Uterus (tissue), 2 donors: ENCODE measurements at regions not wholly inside any gene's neighbourhood (a gene's known extent, or its start where the extent isn't known, plus 50 kb on each side); places are given as distances from the start of the nearest gene placed in this dataset.

Source experiments
- POLR2A ChIP-seq, 2 donors: fragments of 450-650 bp; IDR thresholded peaks; one replicate each; pipeline ENCODE4 v1.6.1; 2016; ENCODE audit warnings: antibody characterized with exemption in 2 of 2, mild to moderate bottlenecking in 1 of 2, moderate library complexity in 1 of 2
- TF ChIP-seq, protein P1 (sequence below), 4 experiments: fragments of 200-600 bp in 2 of 4; fragments of 450-650 bp in 2 of 4; sonication (generic) in 2 of 4; IDR thresholded peaks; one replicate each; pipeline ENCODE4 v1.5.1; 2016 to 2019; ENCODE audit warnings: antibody characterized with exemption in 4 of 4, mild to moderate bottlenecking in 2 of 4, moderate library complexity in 1 of 4

DNA sequence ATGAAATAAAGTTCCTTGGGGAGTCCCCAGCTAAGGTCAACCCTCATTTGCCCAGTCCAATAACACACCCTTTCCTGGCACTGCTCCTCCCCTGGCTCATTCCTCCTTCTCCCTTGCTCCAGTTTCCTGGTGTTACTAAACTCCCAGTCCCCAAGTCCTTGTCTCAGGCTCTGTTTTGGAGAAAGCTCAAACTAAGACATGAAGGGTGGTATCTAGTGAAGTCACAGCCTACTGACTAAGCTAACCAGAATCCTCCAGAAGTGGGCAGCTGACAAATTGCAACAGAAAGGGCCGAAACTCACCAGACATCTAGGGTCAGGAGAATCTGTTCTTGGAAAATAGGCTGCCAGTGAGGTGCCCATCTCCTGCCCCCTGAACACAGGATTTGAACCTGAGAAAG, 118.7 kb upstream of the NEK6 start:
- TF ChIP-seq POLR2A (IDR thresholded peaks at IDR 0.05), result no peak
- TF ChIP-seq, protein P1, sequence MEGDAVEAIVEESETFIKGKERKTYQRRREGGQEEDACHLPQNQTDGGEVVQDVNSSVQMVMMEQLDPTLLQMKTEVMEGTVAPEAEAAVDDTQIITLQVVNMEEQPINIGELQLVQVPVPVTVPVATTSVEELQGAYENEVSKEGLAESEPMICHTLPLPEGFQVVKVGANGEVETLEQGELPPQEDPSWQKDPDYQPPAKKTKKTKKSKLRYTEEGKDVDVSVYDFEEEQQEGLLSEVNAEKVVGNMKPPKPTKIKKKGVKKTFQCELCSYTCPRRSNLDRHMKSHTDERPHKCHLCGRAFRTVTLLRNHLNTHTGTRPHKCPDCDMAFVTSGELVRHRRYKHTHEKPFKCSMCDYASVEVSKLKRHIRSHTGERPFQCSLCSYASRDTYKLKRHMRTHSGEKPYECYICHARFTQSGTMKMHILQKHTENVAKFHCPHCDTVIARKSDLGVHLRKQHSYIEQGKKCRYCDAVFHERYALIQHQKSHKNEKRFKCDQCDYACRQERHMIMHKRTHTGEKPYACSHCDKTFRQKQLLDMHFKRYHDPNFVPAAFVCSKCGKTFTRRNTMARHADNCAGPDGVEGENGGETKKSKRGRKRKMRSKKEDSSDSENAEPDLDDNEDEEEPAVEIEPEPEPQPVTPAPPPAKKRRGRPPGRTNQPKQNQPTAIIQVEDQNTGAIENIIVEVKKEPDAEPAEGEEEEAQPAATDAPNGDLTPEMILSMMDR (IDR thresholded peaks at IDR 0.05), result no peak
